AG08396 (cell line): ENCODE measurements at regions not wholly inside any gene's neighbourhood (a gene's known extent, or its start where the extent isn't known, plus 50 kb on each side); places are given as distances from the start of the nearest gene placed in this dataset.
"Not testable (repeated sequence)": the region's sequence is repeated elsewhere in the genome, so short reads cannot be mapped to it uniquely, and the experiment has no call there.

Experiments
- DNase-seq: peaks from one replicate; pipeline ENCODE4 v3.0.0; 2012; ENCODE audit warnings: low spot score, mixed read lengths

GRCh38 chr3:78257951-78258530 lies 1218.1 kb downstream of the ROBO2 start:
- no peak for DNase-seq

DNA sequence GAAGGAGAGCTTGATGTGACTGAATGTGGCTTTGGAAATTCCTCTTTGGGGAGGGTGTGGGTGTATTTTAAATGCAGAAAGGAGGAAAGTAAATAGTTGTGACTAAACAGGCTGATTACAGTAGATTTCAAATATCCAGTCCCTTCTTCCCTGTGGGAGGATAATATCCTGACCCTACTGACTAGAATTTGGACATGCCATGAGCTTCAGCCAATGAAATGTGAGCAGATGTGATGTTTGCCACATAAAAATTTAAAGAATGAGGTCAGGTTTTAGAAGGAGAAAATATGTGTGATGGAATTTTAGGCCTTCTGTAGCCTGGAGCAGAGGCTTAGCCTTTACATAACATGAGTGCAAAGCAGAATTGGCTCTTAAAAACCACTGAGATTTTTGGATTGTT lies 1218.9 kb downstream of the ROBO2 start:
- DNase-seq, result peak; percentile 54

DNA sequence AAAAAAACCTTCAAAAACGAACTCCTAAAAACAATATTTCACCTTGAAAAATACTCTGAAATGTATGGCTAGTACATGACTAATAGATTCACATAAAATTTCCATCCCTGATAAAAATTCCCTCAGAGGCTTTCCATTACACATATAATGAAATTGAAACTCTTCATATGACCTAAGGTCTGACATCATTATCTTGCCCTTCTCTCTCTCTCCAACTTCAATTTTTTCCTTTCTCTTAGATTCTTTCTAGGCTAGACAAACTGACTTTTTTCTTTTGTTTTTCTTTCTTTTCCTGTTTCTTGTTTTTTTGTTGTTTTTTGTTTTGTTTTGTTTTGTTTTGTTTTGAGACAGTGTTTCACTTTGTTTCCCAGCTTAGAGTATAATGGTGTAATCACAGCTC lies 1220.5 kb downstream of the ROBO2 start:
- DNase-seq, result no peak

- not testable (repeated sequence) for DNase-seq
Observed at GRCh38 chr3:78266550-78266949, 1226.7 kb downstream of the ROBO2 start.

GRCh38 chr3:78267235-78267634 lies 1227.3 kb downstream of the ROBO2 start:
- DNase-seq, result no peak

- DNase-seq, result no peak
Observed at GRCh38 chr3:78268087-78268486, 1228.2 kb downstream of the ROBO2 start.

GRCh38 chr3:78268716-78269668 lies 1229.1 kb downstream of the ROBO2 start:
- DNase-seq, result no peak

DNA sequence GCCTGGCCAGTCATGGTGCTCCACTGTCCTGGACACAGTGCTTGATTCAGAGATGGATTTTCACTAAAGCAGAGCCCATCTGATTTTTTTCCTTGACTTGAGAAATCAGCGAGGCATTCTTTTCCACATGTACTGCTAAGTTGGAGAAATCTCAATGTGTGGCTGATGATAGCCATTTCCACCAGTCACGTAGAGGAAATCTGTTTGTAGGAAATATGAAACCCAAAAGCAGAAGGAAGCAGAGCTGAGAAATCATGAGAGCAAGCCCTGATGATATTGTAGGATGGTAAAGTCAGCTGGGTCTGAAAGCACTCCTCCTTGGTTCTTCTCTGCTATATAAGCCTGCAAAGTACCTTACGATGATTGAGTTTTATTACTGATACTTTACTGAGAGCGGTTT lies 1233.4 kb downstream of the ROBO2 start:
- no peak for DNase-seq

GRCh38 chr3:78274475-78275065 lies 1234.7 kb downstream of the ROBO2 start:
- DNase-seq, result no peak

DNA sequence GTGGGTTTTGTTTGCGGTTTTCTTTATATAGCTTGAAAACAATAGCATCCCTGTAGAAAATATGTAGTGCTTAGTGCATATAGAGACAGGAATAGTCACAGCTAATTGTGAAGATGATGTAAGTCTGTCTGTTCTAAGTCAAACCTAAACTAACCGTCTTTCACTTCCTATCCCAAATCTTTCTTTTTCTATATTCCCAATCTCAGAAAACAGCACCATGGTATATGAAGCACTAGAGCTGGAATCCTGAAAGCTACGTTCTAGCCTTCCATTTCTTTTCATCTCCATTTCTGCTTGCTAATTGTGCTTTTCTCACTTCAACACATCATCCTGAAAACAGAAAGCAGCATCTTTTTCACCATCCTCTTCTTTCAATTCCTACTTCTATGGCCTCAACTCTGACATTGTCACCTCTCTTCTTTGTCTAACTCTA lies 1235.5 kb downstream of the ROBO2 start:
- no peak for DNase-seq

DNA sequence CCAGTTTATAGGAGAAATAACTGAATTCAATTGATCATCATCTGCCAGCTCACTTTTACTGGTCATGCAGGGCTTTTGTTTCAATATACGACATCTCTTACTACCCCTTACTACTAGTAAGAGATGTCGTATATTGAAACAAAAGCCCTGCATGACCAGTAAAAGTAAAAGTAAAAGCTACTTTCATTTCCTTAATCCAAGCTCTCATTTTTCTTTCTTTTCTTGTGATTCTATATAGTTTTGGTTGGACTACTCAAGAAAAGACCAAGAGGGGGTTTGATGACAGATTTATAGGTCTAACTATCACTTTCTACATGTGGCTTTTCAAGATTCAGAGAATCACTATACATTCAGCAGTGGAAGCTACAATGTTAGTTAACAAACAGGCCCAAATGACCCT lies 1237.3 kb downstream of the ROBO2 start:
- DNase-seq, result no peak

- no peak for DNase-seq
Observed at GRCh38 chr3:78277801-78278200, 1237.9 kb downstream of the ROBO2 start.

- no peak for DNase-seq
Observed at GRCh38 chr3:78279091-78279490, 1239.2 kb downstream of the ROBO2 start.

GRCh38 chr3:78281381-78281780 lies 1241.5 kb downstream of the ROBO2 start:
- no peak for DNase-seq

- no peak for DNase-seq
Observed at GRCh38 chr3:78283994-78284393, 1244.1 kb downstream of the ROBO2 start.

GRCh38 chr3:78285032-78285728 lies 1245.3 kb downstream of the ROBO2 start:
- no peak for DNase-seq

DNA sequence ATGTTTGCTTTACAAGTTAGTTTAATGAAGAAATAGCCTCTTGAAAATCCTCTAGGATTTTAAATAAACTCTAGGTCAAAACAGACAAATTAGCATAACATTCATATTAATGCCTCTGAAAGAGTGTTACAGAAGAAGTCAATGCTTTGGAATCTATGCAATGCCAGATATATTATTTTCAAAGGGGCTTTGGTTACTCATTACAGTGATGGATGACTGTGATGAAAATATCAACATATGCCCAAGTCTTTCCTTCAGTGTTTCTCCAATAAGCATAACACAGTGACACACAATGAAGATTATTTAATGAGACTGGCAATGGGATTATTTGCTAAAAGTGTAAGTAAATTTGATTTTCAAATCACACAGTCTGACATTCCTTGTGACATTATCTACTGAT lies 1247.2 kb downstream of the ROBO2 start:
- no peak for DNase-seq

DNA sequence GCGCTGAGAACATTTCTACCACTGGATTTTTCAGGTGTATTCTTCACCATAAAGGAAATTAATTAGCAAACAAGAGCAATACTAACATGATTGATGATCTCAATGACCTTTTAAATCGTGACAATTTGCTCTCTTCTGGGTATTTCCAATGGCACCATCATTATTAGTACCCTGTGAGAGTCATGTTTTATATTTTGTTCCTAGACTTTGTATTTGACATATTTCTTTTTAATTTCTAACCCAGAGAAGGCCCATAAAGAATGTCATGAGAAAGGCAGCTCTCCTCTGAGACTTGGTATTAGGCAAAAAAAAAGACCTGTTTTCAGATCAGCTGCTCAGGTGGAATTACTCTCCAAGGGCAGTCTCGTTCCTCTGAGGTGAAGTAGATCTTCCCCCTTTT lies 1253.4 kb downstream of the ROBO2 start:
- no peak for DNase-seq

GRCh38 chr3:78304115-78304514 lies 1264.2 kb downstream of the ROBO2 start:
- DNase-seq, result no peak

DNA sequence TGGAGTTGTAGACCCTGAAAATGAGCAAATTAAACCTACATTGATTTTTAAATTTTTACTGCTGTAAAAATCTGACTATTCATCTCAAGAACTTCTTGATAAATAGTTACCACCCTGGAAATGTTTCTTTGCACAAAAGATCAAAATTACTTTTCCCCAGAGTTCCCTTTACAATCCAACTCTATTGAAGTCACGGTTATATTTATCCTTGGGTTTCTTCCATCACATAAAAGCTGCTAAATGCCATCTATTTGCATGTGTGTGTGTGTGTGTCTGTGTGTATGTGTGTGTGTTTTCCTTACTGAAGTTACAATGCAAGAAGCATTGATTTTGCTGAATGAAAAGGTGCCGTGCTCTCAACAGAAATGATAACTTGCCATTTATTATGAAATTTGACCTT lies 1273.0 kb downstream of the ROBO2 start:
- no peak for DNase-seq

- no peak for DNase-seq
Observed at GRCh38 chr3:78313332-78313731, 1273.4 kb downstream of the ROBO2 start.

- DNase-seq, result no peak
Observed at GRCh38 chr3:78314327-78314726, 1274.4 kb downstream of the ROBO2 start.

GRCh38 chr3:78317774-78318173 lies 1277.9 kb downstream of the ROBO2 start:
- no peak for DNase-seq
